HepG2 (cell line): ENCODE measurements at regions not wholly inside any gene's neighbourhood (a gene's known extent, or its start where the extent isn't known, plus 50 kb on each side); places are given as distances from the start of the nearest gene placed in this dataset.

Experiments used
- ATAC-seq: fragments of 200-7000 bp; cut with Tn5 transposase; 3 replicates; pipeline ENCODE4 v1.9.1; 2020; ENCODE audit warnings: mild to moderate bottlenecking, moderate library complexity
- BruUV-seq: library from RNA; stranded (reverse); fragments of 400-500 nt; replicated peaks from 2 replicates; lab custom pipeline; 2021; lab: Mats Ljungman, UMichigan
- CTCF ChIA-PET: fragments of 300-600 bp; formaldehyde crosslinking; extraction: SDS; loops from one replicate; lab custom pipeline; 2021; ENCODE audit warnings: low total read pairs, inconsistent platforms, low intra/inter-chr PET ratio; lab: Yijun Ruan, JAX
- POLR2A ChIA-PET: fragments of 350-600 bp; sonication (Branson Sonifier 250); formaldehyde crosslinking; loops from one replicate; lab custom pipeline; 2020; ENCODE audit warnings: antibody characterized with exemption, inconsistent platforms; lab: Yijun Ruan, JAX
- DNase-seq: peaks from one replicate; pipeline ENCODE4 v3.0.0-alpha.2; 2015; ENCODE audit warnings: low spot score
- FAIRE-seq: peaks from 3 replicates; lab custom pipeline; 2011; peaks lifted over from hg19 to GRCh38; lab: Jason Lieb, UNC
- H2AFZ ChIP-seq: one replicate; pipeline ENCODE4 v1.6.1; 2011; ENCODE audit warnings: low read length, inconsistent platforms
- H3K27ac ChIP-seq: fragments of 300-600 bp; 3 replicates; pipeline ENCODE4 v1.8.0; 2011; ENCODE audit warnings: mixed run types, mild to moderate bottlenecking, mixed read lengths, low read length, inconsistent platforms; ENCODE audit not compliant: insufficient read depth; ENCODE audit errors: extremely low read length
- H3K27me3 ChIP-seq, 2 experiments: fragments of 200-600 bp in 1 of 2; 2 replicates in 1 of 2; 3 replicates in 1 of 2; pipeline versions ENCODE4 v1.6.0 to v1.8.0; 2011; ENCODE audit warnings: low read length in 2 of 2, mild to moderate bottlenecking in 2 of 2, moderate library complexity in 2 of 2, inconsistent platforms in 1 of 2; ENCODE audit not compliant: insufficient read depth in 2 of 2, control insufficient read depth in 1 of 2
- H3K36me3 ChIP-seq, 2 experiments: fragments of 200-600 bp in 1 of 2; replicated peaks in 1 of 2; 2 replicates in 1 of 2; 3 replicates in 1 of 2; pipeline versions ENCODE4 v1.5.1 to v1.8.0; 2011; ENCODE audit warnings: low read length in 2 of 2, inconsistent platforms in 1 of 2; ENCODE audit not compliant: insufficient read depth in 2 of 2, control insufficient read depth in 1 of 2
- H3K4me1 ChIP-seq: 2 replicates; pipeline ENCODE4 v1.5.1; 2012; ENCODE audit warnings: low read length, inconsistent platforms; ENCODE audit not compliant: insufficient read depth
- H3K4me2 ChIP-seq: 2 replicates; pipeline ENCODE4 v1.6.0; 2011; ENCODE audit warnings: low read depth, low read length, inconsistent platforms
- H3K4me3 ChIP-seq, 3 experiments: fragments of 200-600 bp in 1 of 3; sonication (generic), shearing (Covaris generic) in 1 of 3; replicated peaks in 1 of 3; 2 replicates each; pipeline ENCODE4 v1.5.1; 2011 to 2016; ENCODE audit warnings: low read length in 3 of 3, inconsistent platforms in 2 of 3, low read depth in 2 of 3, mild to moderate bottlenecking in 2 of 3, control low read depth in 1 of 3, mixed read lengths in 1 of 3; ENCODE audit not compliant: insufficient read depth in 1 of 3
- H3K79me2 ChIP-seq: one replicate; pipeline ENCODE4 v1.6.1; 2011; ENCODE audit warnings: low read length, inconsistent platforms; ENCODE audit not compliant: insufficient read depth
- H3K9ac ChIP-seq: 2 replicates; pipeline ENCODE4 v1.6.0; 2011; ENCODE audit warnings: mild to moderate bottlenecking, low read depth, low read length, inconsistent platforms; ENCODE audit not compliant: insufficient read depth
- H3K9me3 ChIP-seq: 2 replicates; pipeline ENCODE4 v1.5.1; 2012; ENCODE audit warnings: mild to moderate bottlenecking, low read length
- H4K20me1 ChIP-seq: 2 replicates; pipeline ENCODE4 v1.6.0; 2011; ENCODE audit warnings: inconsistent platforms, mild to moderate bottlenecking, low read length, moderate library complexity; ENCODE audit not compliant: insufficient read depth
- HDAC1 ChIP-seq: sonication (generic); formaldehyde crosslinking; IDR thresholded peaks from 2 replicates; pipeline ENCODE4 v1.5.1; 2020; ENCODE audit warnings: mild to moderate bottlenecking, missing genetic modification reagents
- HDAC6 ChIP-seq: fragments of 200-600 bp; sonication (generic); IDR thresholded peaks from 2 replicates; pipeline ENCODE4 v1.7.0; 2017; ENCODE audit warnings: mild to moderate bottlenecking, antibody characterized with exemption, low read length, low read depth
- KLF12 ChIP-seq: sonication (generic); formaldehyde crosslinking; IDR thresholded peaks from 2 replicates; pipeline ENCODE4 v1.4.0; 2020; ENCODE audit warnings: missing genetic modification reagents, borderline replicate concordance
- KMT2A ChIP-seq: sonication (generic); formaldehyde crosslinking; IDR thresholded peaks from 2 replicates; pipeline ENCODE4 v1.4.0; 2020; ENCODE audit warnings: missing genetic modification reagents
- KMT2B ChIP-seq: IDR thresholded peaks from 2 replicates; pipeline ENCODE4 v1.6.1; 2016; ENCODE audit warnings: missing genetic modification reagents, missing compliant biosample characterization
- MAFF ChIP-seq: IDR thresholded peaks from 2 replicates; pipeline ENCODE4 v1.6.1; 2011; ENCODE audit warnings: low read depth, low read length, improper control_type of control experiment
- MAFK ChIP-seq, 2 experiments: IDR thresholded peaks in 1 of 2; conservative IDR thresholded peaks in 1 of 2; 2 replicates each; pipeline ENCODE4 v1.6.1; 2011; ENCODE audit warnings: improper control_type of control experiment in 2 of 2, low read length in 2 of 2
- MED8 ChIP-seq: sonication (generic); formaldehyde crosslinking; IDR thresholded peaks from 2 replicates; pipeline ENCODE4 v1.8.1; 2023; ENCODE audit warnings: mild to moderate bottlenecking, missing genetic modification reagents; ENCODE audit not compliant: insufficient replicate concordance
- PBX3 ChIP-seq: sonication (generic); formaldehyde crosslinking; IDR thresholded peaks from 2 replicates; pipeline ENCODE4 v1.8.1; 2023; ENCODE audit warnings: missing genetic modification reagents, inconsistent platforms, borderline replicate concordance
- PHB2 ChIP-seq: fragments of 450-650 bp; IDR thresholded peaks from 2 replicates; pipeline ENCODE4 v1.6.1; 2018; ENCODE audit not compliant: partially characterized antibody
- RBFOX2 ChIP-seq: fragments of 200-400 bp; formaldehyde crosslinking; IDR thresholded peaks from 2 replicates; pipeline ENCODE4 v1.6.1; 2017; ENCODE audit warnings: low read depth, mild to moderate bottlenecking, low read length
- REPIN1 ChIP-seq: sonication (generic); formaldehyde crosslinking; IDR thresholded peaks from 2 replicates; pipeline ENCODE4 v1.8.0; 2022; ENCODE audit warnings: missing genetic modification reagents, low read depth, mild to moderate bottlenecking, borderline replicate concordance
- SETDB1 ChIP-seq: sonication (generic); formaldehyde crosslinking; IDR thresholded peaks from 2 replicates; pipeline ENCODE4 v1.5.1; 2020; ENCODE audit warnings: missing genetic modification reagents, mild to moderate bottlenecking, borderline replicate concordance
- SP2 ChIP-seq: sonication (generic); formaldehyde crosslinking; IDR thresholded peaks from 2 replicates; pipeline ENCODE4 v1.5.1; 2020; ENCODE audit warnings: mild to moderate bottlenecking, missing genetic modification reagents
- UBTF ChIP-seq: sonication (generic); formaldehyde crosslinking; IDR thresholded peaks from 2 replicates; pipeline ENCODE4 v1.4.0; 2020; ENCODE audit warnings: mild to moderate bottlenecking, missing genetic modification reagents
- ZBTB37 ChIP-seq: sonication (generic); formaldehyde crosslinking; IDR thresholded peaks from 2 replicates; pipeline ENCODE4 v1.4.0; 2020; ENCODE audit warnings: mild to moderate bottlenecking, missing genetic modification reagents
- ZNF296 ChIP-seq: sonication (generic); formaldehyde crosslinking; conservative IDR thresholded peaks from 2 replicates; pipeline ENCODE4 v1.5.0; 2020; ENCODE audit warnings: mild to moderate bottlenecking, missing genetic modification reagents
- ZNF550 ChIP-seq: sonication (generic); formaldehyde crosslinking; IDR thresholded peaks from 2 replicates; pipeline ENCODE4 v1.4.0; 2020; ENCODE audit warnings: mild to moderate bottlenecking, missing genetic modification reagents, borderline replicate concordance
- WGBS: methylation state at CpG from one replicate; pipeline ENCODE4 v1.1.6; 2017; ENCODE audit warnings: low lambda C conversion rate; 5-methylcytosine and 5-hydroxymethylcytosine counted together
- in situ Hi-C: cut with HindIII; loops from 2 replicates; pipeline ENCODE4 v1.10.0; 2017; ENCODE audit warnings: low pct_unique_long_range_greater_than_20kb; ENCODE audit not compliant: extremely low pct_ligation_motif_present
- intact Hi-C: fragments of 100-400 bp; cut with micrococcal nuclease; formaldehyde crosslinking; loops from one replicate; pipeline ENCODE4 v1.10.0; 2022; ENCODE audit not compliant: unreplicated experiment
- TF ChIP-seq, protein P1 (sequence below): IDR thresholded peaks from 2 replicates; pipeline ENCODE4 v1.6.1; 2016; ENCODE audit warnings: missing biosample characterization, missing genetic modification reagents, low read depth

DNA sequence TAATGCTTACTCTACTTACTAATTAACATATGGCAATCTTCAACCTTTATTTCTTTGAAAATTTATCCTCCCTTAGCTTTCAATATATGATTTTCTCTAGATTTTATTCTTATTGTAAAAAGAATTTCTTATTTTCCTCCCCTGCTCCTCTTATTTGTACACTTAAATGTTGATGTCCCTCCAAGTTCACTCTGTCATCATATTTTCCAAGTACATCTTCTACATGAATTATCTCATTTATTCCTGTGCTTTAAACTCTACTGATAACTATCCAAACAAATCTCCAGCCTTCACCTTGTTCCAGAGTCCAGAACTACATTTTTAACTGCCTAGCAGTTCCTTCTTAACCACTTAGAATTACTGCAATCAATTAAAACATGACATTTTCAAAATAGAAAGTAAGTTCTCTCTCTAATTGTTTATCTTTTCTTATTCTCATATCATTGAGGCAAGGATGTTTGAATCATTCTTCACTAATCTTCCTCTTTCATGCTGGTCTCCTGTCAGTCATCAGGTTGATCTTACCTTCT is 261.6 kb upstream of the FAR2 start (continued):
- TF ChIP-seq ZNF296 (no peak), MED8 (CRISPR knock-in tag) (no peak), KMT2B (no peak), RBFOX2 (no peak), ZBTB37 (no peak)

DNA sequence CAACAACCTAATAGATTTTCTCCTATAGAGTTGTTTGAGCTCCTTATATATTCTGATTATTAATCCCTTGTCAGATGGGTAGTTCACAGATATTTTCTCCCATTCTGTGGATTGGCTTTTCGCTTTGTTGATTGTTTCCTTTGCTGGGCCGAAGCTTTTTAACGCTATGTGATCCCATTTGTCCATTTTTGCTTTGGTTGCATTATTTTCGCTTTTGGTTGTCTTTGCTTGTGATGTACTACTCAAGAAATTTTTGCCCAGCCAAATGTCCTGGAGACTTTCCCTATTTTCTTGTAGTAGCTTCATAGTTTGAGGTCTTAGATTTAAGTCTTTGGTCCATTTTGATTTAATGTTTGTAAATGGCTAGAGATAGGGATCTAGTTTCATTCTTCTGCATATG is 258.4 kb upstream of the FAR2 start:
- 0 out of 2 replicates have a peak, but pooled peaks cover 3% of the 10 kb centered on the region for H3K9me3 ChIP-seq
- H3K27me3 ChIP-seq = no peaks in the 10 kb centered on the region
- FAIRE-seq (no peak), ATAC-seq (no peak), DNase-seq (no peak)
- H3K9ac ChIP-seq = no peak overlapping the region
- H3K79me2 ChIP-seq = no peaks in the 10 kb centered on the region
- CTCF ChIA-PET = no interaction called here
- no peaks in the 10 kb centered on the region for H3K36me3 ChIP-seq
- no peaks in the 10 kb centered on the region for H3K4me1 ChIP-seq
- 5% methylated on average over 4 of the region's 4 CpGs for WGBS
- TF ChIP-seq PBX3 (CRISPR knock-in tag) (no peak), PHB2 (no peak), SETDB1 (CRISPR knock-in tag) (no peak), HDAC1 (CRISPR knock-in tag) (no peak), MAFK (conservative IDR thresholded peaks at IDR 0.05 in 1 of 2, IDR thresholded peaks at IDR 0.05 in 1 of 2; ENCODE audit: low read length in 2 of 2) (peak; percentile 48 to 71; a peak in 3 of 4 replicates), MAFF (peak; percentile 71), SP2 (CRISPR knock-in tag) (no peak), KMT2A (CRISPR knock-in tag) (no peak), KLF12 (CRISPR knock-in tag) (no peak), ZNF550 (CRISPR knock-in tag) (no peak), REPIN1 (CRISPR knock-in tag) (no peak), UBTF (CRISPR knock-in tag) (no peak), HDAC6 (no peak)
- TF ChIP-seq, protein P1, sequence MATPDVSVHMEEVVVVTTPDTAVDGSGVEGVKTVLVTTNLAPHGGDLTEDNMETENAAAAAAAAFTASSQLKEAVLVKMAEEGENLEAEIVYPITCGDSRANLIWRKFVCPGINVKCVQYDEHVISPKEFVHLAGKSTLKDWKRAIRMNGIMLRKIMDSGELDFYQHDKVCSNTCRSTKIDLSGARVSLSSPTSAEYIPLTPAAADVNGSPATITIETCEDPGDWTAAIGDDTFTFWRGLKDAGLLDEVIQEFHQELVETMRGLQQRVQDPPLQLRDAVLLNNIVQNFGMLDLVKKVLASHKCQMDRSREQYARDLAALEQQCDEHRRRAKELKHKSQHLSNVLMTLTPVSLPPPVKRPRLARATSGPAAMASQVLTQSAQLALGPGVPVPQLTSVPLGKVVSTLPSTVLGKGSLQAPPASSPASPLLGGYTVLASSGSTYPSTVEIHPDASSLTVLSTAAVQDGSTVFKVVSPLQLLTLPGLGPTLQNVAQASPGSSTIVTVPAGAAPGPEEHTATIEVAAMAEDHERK (CRISPR knock-in tag) = no peak
- H3K27ac ChIP-seq = no peak overlapping the region
- intact Hi-C loops (no loop called here), in situ Hi-C loops (no loop called here)
- POLR2A ChIA-PET = no interaction called here
- no peak overlapping the region for H3K4me2 ChIP-seq
- H4K20me1 ChIP-seq = no peaks in the 10 kb centered on the region
- no TSS peak for BruUV-seq
- no peak overlapping the region for H2AFZ ChIP-seq
- H3K4me3 ChIP-seq = no peak overlapping the region
